ENCODE measurements at regions not wholly inside any gene's neighbourhood (a gene's known extent, or its start where the extent isn't known, plus 50 kb on each side); places are given as distances from the start of the nearest gene placed in this dataset.

GRCh38 chr1:13996334-13996733 is 296.3 kb downstream of the PRDM2 start:
- no peak for TF ChIP-seq CTCF (IDR thresholded peaks at IDR 0.05)
- TF ChIP-seq EZH2 (IDR thresholded peaks at IDR 0.05; ENCODE audit: borderline replicate concordance, insufficient read depth, low read depth, low read length, poor library complexity, severe bottlenecking) = no peak

Data from B cell (primary cell).